MCF 10A (cell line): ENCODE measurements at regions not wholly inside any gene's neighbourhood (a gene's known extent, or its start where the extent isn't known, plus 50 kb on each side); places are given as distances from the start of the nearest gene placed in this dataset.

Source experiments
- BruUV-seq: library from RNA; stranded (reverse); fragments of 400-500 nt; replicated peaks from 2 replicates; lab custom pipeline; 2021; lab: Mats Ljungman, UMichigan
- CTCF ChIA-PET: fragments of 300-600 bp; sonication (Branson Sonifier 250); formaldehyde crosslinking; extraction: SDS; loops from one replicate; lab custom pipeline; 2021; ENCODE audit warnings: antibody characterized with exemption, inconsistent platforms; lab: Yijun Ruan, JAX
- POLR2A ChIA-PET: fragments of 300-600, 350-650 bp; sonication (Branson Sonifier 250); formaldehyde crosslinking; extraction: SDS; loops from one replicate; lab custom pipeline; 2020; ENCODE audit warnings: antibody characterized with exemption, inconsistent platforms; lab: Yijun Ruan, JAX
- DNase-seq: peaks from one replicate; pipeline ENCODE4 v3.0.0-alpha.2; 2018; ENCODE audit not compliant: unreplicated experiment
- H3K27ac Mint-ChIP-seq: one replicate; pipeline ENCODE4 v1.8.0; 2022; ENCODE audit warnings: mild to moderate bottlenecking, low read depth, mixed read lengths; ENCODE audit not compliant: unreplicated experiment
- H3K27me3 Mint-ChIP-seq: one replicate; pipeline ENCODE4 v1.8.0; 2022; ENCODE audit warnings: mixed read lengths; ENCODE audit not compliant: insufficient read depth, unreplicated experiment
- H3K36me3 Mint-ChIP-seq: one replicate; pipeline ENCODE4 v1.8.0; 2022; ENCODE audit warnings: mild to moderate bottlenecking, moderate library complexity, mixed read lengths; ENCODE audit not compliant: insufficient read depth, unreplicated experiment
- H3K4me1 Mint-ChIP-seq: one replicate; pipeline ENCODE4 v1.8.0; 2022; ENCODE audit warnings: mixed read lengths; ENCODE audit not compliant: insufficient read depth, unreplicated experiment
- H3K4me3 Mint-ChIP-seq: one replicate; pipeline ENCODE4 v1.8.0; 2022; ENCODE audit warnings: mild to moderate bottlenecking, moderate library complexity, mixed read lengths; ENCODE audit not compliant: unreplicated experiment
- H3K9me3 Mint-ChIP-seq: one replicate; pipeline ENCODE4 v1.8.0; 2022; ENCODE audit warnings: mixed read lengths; ENCODE audit not compliant: unreplicated experiment
- CTCF ChIP-seq: fragments of 200-600 bp; IDR thresholded peaks from one replicate; pipeline ENCODE4 v1.8.0; 2022; ENCODE audit warnings: antibody characterized with exemption, mild to moderate bottlenecking; ENCODE audit not compliant: unreplicated experiment
- intact Hi-C: fragments of 100-400 bp; cut with micrococcal nuclease; formaldehyde crosslinking; loops from 2 replicates; pipeline ENCODE4 v1.14.1; 2022

GRCh38 chr4:78720994-78721677, 55.0 kb upstream of the BMP2K start:
- intact Hi-C loops = no loop called here
- no TSS peak for BruUV-seq
- no peak for TF ChIP-seq CTCF
- Mint-ChIP-seq H3K4me3 (no peak overlapping the region), H3K9me3 (no peaks in the 10 kb centered on the region), H3K4me1 (no peaks in the 10 kb centered on the region), H3K27me3 (no peaks in the 10 kb centered on the region), H3K36me3 (no peaks in the 10 kb centered on the region), H3K27ac (no peak overlapping the region)
- ChIA-PET CTCF (interaction anchor here (1.2 kb wide), 1 partner anchor 16 kb away, joined by 4 read pairs; no protein-coding TSS in a partner anchor), POLR2A (interaction anchor here (0.6 to 0.9 kb wide), 2 partner anchors 16 to 193 kb away, joined by 3 to 4 read pairs; no protein-coding TSS in a partner anchor)
- DNase-seq = no peak

- Mint-ChIP-seq H3K36me3 (no peaks in the 10 kb centered on the region), H3K4me3 (no peak overlapping the region), H3K4me1 (no peaks in the 10 kb centered on the region), H3K27me3 (no peaks in the 10 kb centered on the region), H3K9me3 (no peaks in the 10 kb centered on the region), H3K27ac (no peak overlapping the region)
- POLR2A ChIA-PET = interaction anchor here (0.7 to 1.0 kb wide), 3 partner anchors 17 to 1020 kb away, joined by 3 to 4 read pairs (median 3); no protein-coding TSS in a partner anchor
- no TSS peak for BruUV-seq
- CTCF ChIA-PET = interaction anchor here (1.2 kb wide), 1 partner anchor 17 kb away, joined by 4 read pairs; no protein-coding TSS in a partner anchor
- no peak for TF ChIP-seq CTCF
- no peak for DNase-seq
- intact Hi-C loops = no loop called here
Measured at GRCh38 chr4:78721747-78722146, 54.4 kb upstream of the BMP2K start.

GRCh38 chr4:78722320-78722719, 53.8 kb upstream of the BMP2K start:
- H3K27ac Mint-ChIP-seq = no peak overlapping the region
- DNase-seq = no peak
- no peaks in the 10 kb centered on the region for H3K9me3 Mint-ChIP-seq
- H3K4me3 Mint-ChIP-seq = no peak overlapping the region
- ChIA-PET POLR2A (interaction anchor here (0.7 to 1.0 kb wide), 3 partner anchors 17 to 1019 kb away, joined by 3 to 4 read pairs (median 3); no protein-coding TSS in a partner anchor), CTCF (interaction anchor here (1.2 kb wide), 1 partner anchor 17 kb away, joined by 4 read pairs; no protein-coding TSS in a partner anchor)
- H3K27me3 Mint-ChIP-seq = no peaks in the 10 kb centered on the region
- no peaks in the 10 kb centered on the region for H3K4me1 Mint-ChIP-seq
- BruUV-seq = no TSS peak
- H3K36me3 Mint-ChIP-seq = no peaks in the 10 kb centered on the region
- no peak for TF ChIP-seq CTCF
- intact Hi-C loops = no loop called here

- H3K9me3 Mint-ChIP-seq = no peaks in the 10 kb centered on the region
- CTCF ChIA-PET = interaction anchor here (0.7 kb wide), 1 partner anchor 109 kb away, joined by 3 read pairs; no protein-coding TSS in a partner anchor
- no TSS peak for BruUV-seq
Measured at GRCh38 chr4:78722878-78723277, 53.3 kb upstream of the BMP2K start.

More at GRCh38 chr4:78722878-78723277, 53.3 kb upstream of the BMP2K start:
- Mint-ChIP-seq H3K36me3 (no peaks in the 10 kb centered on the region), H3K4me3 (no peak overlapping the region), H3K27me3 (no peaks in the 10 kb centered on the region), H3K4me1 (no peaks in the 10 kb centered on the region), H3K27ac (no peak overlapping the region)
- intact Hi-C loops = no loop called here
- DNase-seq = no peak
- POLR2A ChIA-PET = interaction anchor here (1.0 kb wide), 1 partner anchor 34 kb away, joined by 3 read pairs; no protein-coding TSS in a partner anchor
- TF ChIP-seq CTCF = no peak
